ENCODE measurements at regions not wholly inside any gene's neighbourhood (a gene's known extent, or its start where the extent isn't known, plus 50 kb on each side); places are given as distances from the start of the nearest gene placed in this dataset.

- H3K27me3 ChIP-seq (replicated peaks in 1 of 4; ENCODE audit: control extremely low read depth in 1 of 4, control insufficient read depth in 3 of 4, insufficient read depth in 4 of 4, low read length in 3 of 4), result peaks cover 0 to 3% (median 0%) of the 10 kb centered on the region in 4 experiments
- Mint-ChIP-seq H3K27me3 (peaks cover 11% of the 10 kb centered on the region), H3K9me3 (ENCODE audit: insufficient read depth) (no peaks in the 10 kb centered on the region), H3K4me3 (no peak overlapping the region), H3K4me1 (no peaks in the 10 kb centered on the region), H3K27ac (no peak overlapping the region)
- H3K9me3 ChIP-seq (ENCODE audit: control extremely low read depth in 1 of 3, control insufficient read depth in 2 of 3, insufficient read depth in 1 of 3, low read length in 2 of 3), result no peaks in the 10 kb centered on the region
- TF ChIP-seq CTCF (IDR thresholded peaks at IDR 0.05) (no peak), EZH2 (IDR thresholded peaks at IDR 0.05; ENCODE audit: borderline replicate concordance, insufficient read depth, low read depth, low read length, poor library complexity, severe bottlenecking) (no peak)
- H3K36me3 ChIP-seq (replicated peaks in 1 of 2; ENCODE audit: control extremely low read depth in 1 of 2, control insufficient read depth in 1 of 2, extremely low read depth in 1 of 2, insufficient read depth in 2 of 2, low read length in 1 of 2), result no peaks in the 10 kb centered on the region
- H2AFZ ChIP-seq (ENCODE audit: insufficient read depth, low read depth, low read length, poor library complexity, severe bottlenecking), result no peak overlapping the region
- H3K9ac ChIP-seq (ENCODE audit: low read length), result no peak overlapping the region
- ATAC-seq (ENCODE audit: low read depth) (no peak), DNase-seq (no peak)
- ChIA-PET CTCF (no interaction called here), POLR2A (no interaction called here)
- H3K4me2 ChIP-seq (replicated peaks; ENCODE audit: low read depth, low read length, poor library complexity, severe bottlenecking), result no peak overlapping the region
- H3K4me1 ChIP-seq (ENCODE audit: control insufficient read depth in 2 of 2, insufficient read depth in 2 of 2, low read length in 2 of 2), result no peaks in the 10 kb centered on the region
- no peaks in the 10 kb centered on the region for H4K20me1 ChIP-seq (ENCODE audit: control insufficient read depth, insufficient read depth, low read length, poor library complexity, severe bottlenecking)
- no peak overlapping the region for H3K27ac ChIP-seq (ENCODE audit: low read length in 2 of 2)
- H3K4me3 ChIP-seq (ENCODE audit: control extremely low read depth in 1 of 5, extremely low read depth in 1 of 5, insufficient read depth in 1 of 5, low read depth in 2 of 5, low read length in 4 of 5), result no peak overlapping the region
- H3K79me2 ChIP-seq (ENCODE audit: control insufficient read depth, insufficient read depth, low read length), result no peaks in the 10 kb centered on the region
- intact Hi-C loops (cut with micrococcal nuclease), result no loop called here
- WGBS (ENCODE audit: insufficient coverage), result no CpG with 5 or more reads among the region's 2 CpGs
These were observed 83.7 kb downstream of the TMEM215 start for GRCh38 chr9:32867026-32867425.

GRCh38 chr9:32867601-32868204, 84.4 kb downstream of the TMEM215 start:
- H3K4me1 Mint-ChIP-seq, result no peaks in the 10 kb centered on the region
- H3K27me3 ChIP-seq (replicated peaks in 1 of 4; ENCODE audit: control extremely low read depth in 1 of 4, control insufficient read depth in 3 of 4, insufficient read depth in 4 of 4, low read length in 3 of 4), result peaks cover 0 to 3% (median 0%) of the 10 kb centered on the region in 4 experiments
- no peak overlapping the region for H3K4me3 ChIP-seq (ENCODE audit: control extremely low read depth in 1 of 5, extremely low read depth in 1 of 5, insufficient read depth in 1 of 5, low read depth in 2 of 5, low read length in 4 of 5)
- no peak for TF ChIP-seq EZH2 (IDR thresholded peaks at IDR 0.05; ENCODE audit: borderline replicate concordance, insufficient read depth, low read depth, low read length, poor library complexity, severe bottlenecking)
- TF ChIP-seq CTCF (IDR thresholded peaks at IDR 0.05), result no peak
- H3K9ac ChIP-seq (ENCODE audit: low read length), result no peak overlapping the region
- H3K4me2 ChIP-seq (replicated peaks; ENCODE audit: low read depth, low read length, poor library complexity, severe bottlenecking), result no peak overlapping the region
- intact Hi-C loops (cut with micrococcal nuclease), result no loop called here
- no peak overlapping the region for H3K4me3 Mint-ChIP-seq
- POLR2A ChIA-PET, result no interaction called here
- no peaks in the 10 kb centered on the region for H3K9me3 ChIP-seq (ENCODE audit: control extremely low read depth in 1 of 3, control insufficient read depth in 2 of 3, insufficient read depth in 1 of 3, low read length in 2 of 3)
- H3K27me3 Mint-ChIP-seq, result peaks cover 11% of the 10 kb centered on the region
- ATAC-seq (ENCODE audit: low read depth) (no peak), DNase-seq (no peak)
- no peak overlapping the region for H3K27ac ChIP-seq (ENCODE audit: low read length in 2 of 2)
- no peak overlapping the region for H3K27ac Mint-ChIP-seq
- H3K4me1 ChIP-seq (ENCODE audit: control insufficient read depth in 2 of 2, insufficient read depth in 2 of 2, low read length in 2 of 2), result no peaks in the 10 kb centered on the region
- H2AFZ ChIP-seq (ENCODE audit: insufficient read depth, low read depth, low read length, poor library complexity, severe bottlenecking), result no peak overlapping the region
- H3K79me2 ChIP-seq (ENCODE audit: control insufficient read depth, insufficient read depth, low read length), result no peaks in the 10 kb centered on the region
- H3K36me3 ChIP-seq (replicated peaks in 1 of 2; ENCODE audit: control extremely low read depth in 1 of 2, control insufficient read depth in 1 of 2, extremely low read depth in 1 of 2, insufficient read depth in 2 of 2, low read length in 1 of 2), result no peaks in the 10 kb centered on the region
- CTCF ChIA-PET, result no interaction called here
- no peaks in the 10 kb centered on the region for H3K9me3 Mint-ChIP-seq (ENCODE audit: insufficient read depth)
- 83% methylated on average over 3 of the region's 3 CpGs for whole genome bisulfite sequencing (ENCODE audit: insufficient coverage)
- H4K20me1 ChIP-seq (ENCODE audit: control insufficient read depth, insufficient read depth, low read length, poor library complexity, severe bottlenecking), result no peaks in the 10 kb centered on the region
